HCT116 (cell line): ENCODE measurements at regions not wholly inside any gene's neighbourhood (a gene's known extent, or its start where the extent isn't known, plus 50 kb on each side); places are given as distances from the start of the nearest gene placed in this dataset.

ENCODE experiments used
- CBX3 ChIP-seq: IDR thresholded peaks from 2 replicates; pipeline ENCODE4 v1.6.1; 2012; ENCODE audit warnings: low read depth
- CTCF ChIP-seq, 3 experiments: fragments of 200-600 bp in 1 of 3; sonication (generic) in 1 of 3; IDR thresholded peaks in 2 of 3; conservative IDR thresholded peaks in 1 of 3; 2 replicates each; pipeline ENCODE4 v1.5.1; 2012 to 2017; ENCODE audit warnings: low read depth in 2 of 3, low read length in 2 of 3, antibody characterized with exemption in 1 of 3, borderline replicate concordance in 1 of 3, control low read depth in 1 of 3, mild to moderate bottlenecking in 1 of 3, mixed read lengths in 1 of 3, mixed run types in 1 of 3, moderate library complexity in 1 of 3; ENCODE audit not compliant: insufficient read depth in 1 of 3
- EGR1 ChIP-seq: IDR thresholded peaks from 2 replicates; pipeline ENCODE4 v1.6.1; 2012; ENCODE audit warnings: low read depth
- EZH2phosphoT487 ChIP-seq: fragments of 200-600 bp; IDR thresholded peaks from 2 replicates; pipeline ENCODE4 v1.6.1; 2018; ENCODE audit warnings: antibody characterized with exemption, borderline replicate concordance
- JUND ChIP-seq: IDR thresholded peaks from 2 replicates; pipeline ENCODE4 v1.6.1; 2012
- POLR2A ChIP-seq: IDR thresholded peaks from 2 replicates; pipeline ENCODE4 v1.7.0; 2011; ENCODE audit warnings: borderline replicate concordance; ENCODE audit not compliant: insufficient read depth, insufficient read length; ENCODE audit errors: extremely low read depth
- POLR2AphosphoS5 ChIP-seq: IDR thresholded peaks from 2 replicates; pipeline ENCODE4 v1.6.1; 2011; ENCODE audit warnings: mild to moderate bottlenecking, low read depth, low read length, moderate library complexity
- ZFX ChIP-seq: fragments of 450-650 bp; IDR thresholded peaks from 2 replicates; pipeline ENCODE4 v1.6.1; 2017
- ZNF274 ChIP-seq: fragments of 200-500 bp; sonication (Bioruptor generic); IDR thresholded peaks from 2 replicates; pipeline ENCODE4 v1.6.1; 2014; ENCODE audit warnings: mild to moderate bottlenecking, low read depth, low read length, inconsistent platforms

GRCh38 chr5:17852740-17853139 is 218.5 kb downstream of the TAF11L14 start:
- no peak for TF ChIP-seq CTCF (IDR thresholded peaks at IDR 0.05 in 2 of 3, conservative IDR thresholded peaks at IDR 0.05 in 1 of 3; ENCODE audit: borderline replicate concordance in 1 of 3, insufficient read depth in 1 of 3, low read depth in 2 of 3, low read length in 2 of 3)
- TF ChIP-seq CBX3 = no peak
- TF ChIP-seq EGR1 = no peak
- no peak for TF ChIP-seq ZFX
- TF ChIP-seq ZNF274 = no peak
- TF ChIP-seq EZH2phosphoT487 = no peak
- no peak for TF ChIP-seq POLR2AphosphoS5
- TF ChIP-seq POLR2A = no peak
- no peak for TF ChIP-seq JUND
